ENCODE measurements at regions not wholly inside any gene's neighbourhood (a gene's known extent, or its start where the extent isn't known, plus 50 kb on each side); places are given as distances from the start of the nearest gene placed in this dataset.

- no peak for DNase-seq (ENCODE audit: extremely low read depth, low read depth)
- no peak overlapping the region for H3K4me3 ChIP-seq (replicated peaks; ENCODE audit: low read depth, low read length)
- TF ChIP-seq CTCF (IDR thresholded peaks at IDR 0.05; ENCODE audit: low read depth, low read length, missing control alignments), result no peak
These were observed 886.4 kb upstream of the ADGRL3 start for GRCh38 chr4:60313611-60314178.

- DNase-seq (ENCODE audit: extremely low read depth, low read depth), result no peak
- no peak for TF ChIP-seq CTCF (IDR thresholded peaks at IDR 0.05; ENCODE audit: low read depth, low read length, missing control alignments)
These were observed 885.7 kb upstream of the ADGRL3 start for GRCh38 chr4:60314416-60314815.

GRCh38 chr4:60315586-60315985 is 884.5 kb upstream of the ADGRL3 start:
- H3K4me3 ChIP-seq (replicated peaks; ENCODE audit: low read depth, low read length), result no peak overlapping the region
- no peak for DNase-seq (ENCODE audit: extremely low read depth, low read depth)
- TF ChIP-seq CTCF (IDR thresholded peaks at IDR 0.05; ENCODE audit: low read depth, low read length, missing control alignments), result no peak

More at GRCh38 chr4:60314416-60314815, 885.7 kb upstream of the ADGRL3 start:
- H3K4me3 ChIP-seq (replicated peaks; ENCODE audit: low read depth, low read length), result no peak overlapping the region

- H3K4me3 ChIP-seq (replicated peaks; ENCODE audit: low read depth, low read length), result no peak overlapping the region
- DNase-seq (ENCODE audit: extremely low read depth, low read depth), result no peak
- no peak for TF ChIP-seq CTCF (IDR thresholded peaks at IDR 0.05; ENCODE audit: low read depth, low read length, missing control alignments)
These were observed 873.4 kb upstream of the ADGRL3 start for GRCh38 chr4:60326735-60327134.

- TF ChIP-seq CTCF (IDR thresholded peaks at IDR 0.05; ENCODE audit: low read depth, low read length, missing control alignments), result no peak
- no peak overlapping the region for H3K4me3 ChIP-seq (replicated peaks; ENCODE audit: low read depth, low read length)
- no peak for DNase-seq (ENCODE audit: extremely low read depth, low read depth)
These were observed 872.5 kb upstream of the ADGRL3 start for GRCh38 chr4:60327651-60328050.

DNA sequence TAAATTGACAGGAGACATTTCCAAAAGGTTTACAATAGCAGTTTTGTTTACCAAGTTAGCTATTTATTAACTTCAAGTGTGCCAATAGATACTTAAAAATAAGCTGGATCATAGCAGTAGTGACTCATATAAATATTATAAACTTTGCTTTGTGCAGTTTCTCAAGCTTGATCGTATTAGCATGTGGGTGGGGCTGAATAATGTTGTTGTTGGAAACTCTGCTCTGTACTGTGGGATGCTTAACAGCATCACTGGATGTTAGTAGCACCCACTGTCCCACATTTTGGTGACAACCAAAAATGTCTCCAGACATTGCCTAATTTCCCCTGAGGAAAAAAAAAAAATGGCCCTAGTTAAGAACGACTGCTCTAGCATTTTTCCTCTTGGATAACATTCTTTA is 855.2 kb upstream of the ADGRL3 start:
- no peak for DNase-seq (ENCODE audit: extremely low read depth, low read depth)
- no peak overlapping the region for H3K4me3 ChIP-seq (replicated peaks; ENCODE audit: low read depth, low read length)
- no peak for TF ChIP-seq CTCF (IDR thresholded peaks at IDR 0.05; ENCODE audit: low read depth, low read length, missing control alignments)

- no peak for TF ChIP-seq CTCF (IDR thresholded peaks at IDR 0.05; ENCODE audit: low read depth, low read length, missing control alignments)
- no peak overlapping the region for H3K4me3 ChIP-seq (replicated peaks; ENCODE audit: low read depth, low read length)
- no peak for DNase-seq (ENCODE audit: extremely low read depth, low read depth)
These were observed 854.7 kb upstream of the ADGRL3 start for GRCh38 chr4:60345392-60345791.
